ENCODE measurements at regions not wholly inside any gene's neighbourhood (a gene's known extent, or its start where the extent isn't known, plus 50 kb on each side); places are given as distances from the start of the nearest gene placed in this dataset.
"Not testable (repeated sequence)": the region's sequence is repeated elsewhere in the genome, so short reads cannot be mapped to it uniquely, and the experiment has no call there.

DNA sequence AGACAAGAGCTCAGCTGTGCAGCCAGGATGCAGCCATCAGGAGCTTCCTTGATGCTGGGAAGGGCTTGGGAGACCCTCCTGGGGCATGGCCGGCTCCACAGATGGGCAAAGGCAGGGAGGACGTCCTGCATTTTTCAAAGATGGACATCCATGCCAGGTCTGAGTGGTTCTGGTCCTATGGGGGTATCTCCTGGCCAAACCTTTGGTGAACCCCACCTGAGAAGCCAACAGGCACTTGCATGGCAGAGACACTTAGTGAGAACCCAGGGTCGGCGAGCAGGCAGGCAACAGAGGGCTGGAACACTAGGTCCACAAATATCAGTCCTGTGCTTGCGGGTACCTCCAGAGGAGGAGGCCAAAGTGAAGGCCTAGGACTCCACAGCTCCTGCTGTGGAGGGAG is 70.0 kb downstream of the KCTD15 start:
- Mint-ChIP-seq H3K27ac (no peak overlapping the region), H3K27me3 (peaks cover 24% of the 10 kb centered on the region), H3K4me3 (no peak overlapping the region), H3K36me3 (ENCODE audit: low read depth) (no peaks in the 10 kb centered on the region), H3K4me1 (no peaks in the 10 kb centered on the region)
- no peaks in the 10 kb centered on the region for H3K9me3 ChIP-seq (ENCODE audit: control insufficient read depth, low read length, poor library complexity, severe bottlenecking)
- no peak for DNase-seq
- ATAC-seq = no peak

DNA sequence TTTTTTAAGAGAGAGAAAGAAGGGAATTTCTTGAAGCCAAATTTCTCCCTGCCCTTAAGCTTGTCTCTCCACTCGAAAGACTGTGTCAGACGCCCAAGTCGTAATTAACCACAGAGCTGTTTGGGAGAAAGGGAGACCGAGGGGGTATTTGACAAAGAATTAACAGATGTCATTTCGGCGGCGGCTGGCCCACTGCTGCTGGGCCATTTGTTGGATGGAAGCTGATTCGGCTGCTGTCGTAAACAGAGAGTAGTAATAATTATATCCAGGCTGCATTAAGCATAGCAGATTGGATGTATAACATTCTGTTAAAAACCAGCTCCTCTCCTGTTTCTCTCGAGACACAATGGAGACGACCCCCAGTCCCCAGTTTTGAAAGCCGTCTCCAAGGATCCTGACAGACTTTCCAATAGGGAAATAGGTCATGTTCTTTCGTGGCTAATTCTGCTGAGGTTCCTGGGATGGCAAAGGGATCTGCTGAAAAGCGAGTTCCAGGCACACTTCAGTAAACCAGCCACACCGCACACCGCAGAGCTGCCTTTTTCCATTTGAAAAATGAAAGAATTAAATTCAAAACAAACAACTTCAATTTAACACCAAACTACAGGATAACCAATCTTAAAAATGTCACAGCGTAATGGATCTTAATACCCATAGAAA is 71.5 kb downstream of the KCTD15 start:
- no peak overlapping the region for H3K4me3 Mint-ChIP-seq
- no peaks in the 10 kb centered on the region for H3K36me3 Mint-ChIP-seq (ENCODE audit: low read depth)
- ATAC-seq (no peak), DNase-seq (no peak)
- peaks cover 24% of the 10 kb centered on the region for H3K27me3 Mint-ChIP-seq
- H3K27ac Mint-ChIP-seq = no peak overlapping the region
- H3K4me1 Mint-ChIP-seq = no peaks in the 10 kb centered on the region
- H3K9me3 ChIP-seq (ENCODE audit: control insufficient read depth, low read length, poor library complexity, severe bottlenecking) = no peaks in the 10 kb centered on the region

DNA sequence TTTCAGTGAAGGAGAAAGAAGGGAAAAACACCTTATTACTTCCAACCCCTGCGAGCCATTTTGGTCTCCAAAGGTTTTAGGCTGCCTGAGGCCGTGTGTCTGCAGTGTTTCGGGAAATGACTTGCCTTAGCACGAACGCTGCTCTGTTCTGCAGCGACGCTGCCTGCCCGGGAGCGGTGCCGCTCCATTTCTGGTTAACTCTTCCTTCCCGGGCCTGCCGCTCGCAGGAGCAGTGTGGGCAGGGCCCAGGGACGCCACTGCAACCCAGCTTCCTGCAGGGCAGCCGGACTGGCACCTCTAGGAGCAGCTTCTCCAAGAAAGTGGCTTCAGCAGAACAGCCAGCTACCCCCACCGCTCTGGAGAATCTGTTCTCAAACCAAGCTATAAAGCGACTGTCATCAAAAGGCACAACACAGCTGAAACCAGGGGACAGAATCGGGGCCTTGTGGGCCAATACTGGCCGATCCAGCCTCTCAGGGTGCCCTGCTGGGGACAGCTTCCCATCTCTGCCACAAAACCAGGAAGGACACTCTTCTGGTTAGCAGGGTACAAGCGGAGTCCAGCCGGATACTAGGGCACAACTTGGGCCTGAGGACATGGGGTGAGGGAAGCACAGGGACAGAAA is 72.2 kb downstream of the KCTD15 start:
- H3K4me3 Mint-ChIP-seq = no peak overlapping the region

DNA sequence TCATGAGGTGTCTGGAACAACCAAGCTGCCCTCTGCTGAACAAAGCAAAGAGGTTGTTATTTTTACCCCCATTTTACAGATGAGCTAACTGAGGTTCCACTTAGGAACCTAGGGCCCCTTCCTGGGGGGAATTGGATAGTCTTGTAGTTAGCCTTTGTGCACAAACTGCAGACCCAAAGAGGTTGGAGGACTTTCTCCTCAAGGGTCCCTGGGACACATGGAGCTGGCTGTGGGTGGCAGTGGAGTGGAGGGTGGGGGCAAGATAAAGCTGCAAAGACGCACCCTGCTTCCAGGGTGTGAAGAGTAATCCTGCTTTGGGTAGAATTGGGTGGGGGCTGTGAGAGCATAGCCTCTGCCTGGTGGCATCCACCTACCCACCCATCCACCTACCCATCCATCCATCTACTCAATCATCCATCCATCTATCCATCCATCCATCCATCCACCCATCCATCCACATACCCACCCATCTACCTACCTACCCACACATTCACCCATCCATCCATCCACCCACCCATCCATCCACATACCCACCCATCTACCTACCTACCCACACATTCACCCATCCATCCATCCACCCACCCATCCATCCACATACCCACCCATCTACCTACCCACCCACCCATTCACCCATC is 73.7 kb downstream of the KCTD15 start:
- DNase-seq; H3K4me1 Mint-ChIP-seq; H3K36me3 Mint-ChIP-seq (ENCODE audit: low read depth); H3K4me3 Mint-ChIP-seq; H3K9me3 ChIP-seq (ENCODE audit: control insufficient read depth, low read length, poor library complexity, severe bottlenecking); ATAC-seq; H3K27ac Mint-ChIP-seq: not testable (repeated sequence)
- H3K27me3 Mint-ChIP-seq = peaks cover 29% of the 10 kb centered on the region

More for the DNA sequence above, 72.2 kb downstream of the KCTD15 start:
- Mint-ChIP-seq H3K27me3 (peaks cover 29% of the 10 kb centered on the region), H3K36me3 (ENCODE audit: low read depth) (no peaks in the 10 kb centered on the region), H3K27ac (no peak overlapping the region), H3K4me1 (no peaks in the 10 kb centered on the region)
- ATAC-seq (no peak), DNase-seq (no peak)
- H3K9me3 ChIP-seq (ENCODE audit: control insufficient read depth, low read length, poor library complexity, severe bottlenecking) = no peaks in the 10 kb centered on the region

DNA sequence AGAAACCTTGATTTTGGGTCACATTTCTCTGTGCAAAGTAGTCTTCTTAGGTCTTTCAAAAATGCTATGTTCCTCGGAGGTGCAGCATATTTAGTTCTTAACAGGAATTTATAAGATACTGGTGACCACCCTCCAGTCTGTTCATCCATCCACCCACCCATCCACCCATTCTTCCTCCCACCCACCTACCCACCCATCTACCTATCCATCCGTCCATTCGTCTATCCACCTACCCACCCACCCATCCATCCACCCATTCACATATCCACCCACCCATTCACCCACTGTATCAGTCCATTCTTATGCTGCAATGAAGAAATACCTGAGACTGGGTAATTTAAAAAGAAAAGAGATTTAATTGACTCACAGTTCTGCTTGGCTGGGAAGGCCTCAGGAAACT is 74.9 kb downstream of the KCTD15 start:
- H3K4me3 Mint-ChIP-seq = no peak overlapping the region
- H3K9me3 ChIP-seq (ENCODE audit: control insufficient read depth, low read length, poor library complexity, severe bottlenecking) = no peaks in the 10 kb centered on the region
- H3K27me3 Mint-ChIP-seq = peaks cover 29% of the 10 kb centered on the region
- no peak overlapping the region for H3K27ac Mint-ChIP-seq
- ATAC-seq (no peak), DNase-seq (no peak)
- H3K4me1 Mint-ChIP-seq = no peaks in the 10 kb centered on the region
- no peaks in the 10 kb centered on the region for H3K36me3 Mint-ChIP-seq (ENCODE audit: low read depth)

DNA sequence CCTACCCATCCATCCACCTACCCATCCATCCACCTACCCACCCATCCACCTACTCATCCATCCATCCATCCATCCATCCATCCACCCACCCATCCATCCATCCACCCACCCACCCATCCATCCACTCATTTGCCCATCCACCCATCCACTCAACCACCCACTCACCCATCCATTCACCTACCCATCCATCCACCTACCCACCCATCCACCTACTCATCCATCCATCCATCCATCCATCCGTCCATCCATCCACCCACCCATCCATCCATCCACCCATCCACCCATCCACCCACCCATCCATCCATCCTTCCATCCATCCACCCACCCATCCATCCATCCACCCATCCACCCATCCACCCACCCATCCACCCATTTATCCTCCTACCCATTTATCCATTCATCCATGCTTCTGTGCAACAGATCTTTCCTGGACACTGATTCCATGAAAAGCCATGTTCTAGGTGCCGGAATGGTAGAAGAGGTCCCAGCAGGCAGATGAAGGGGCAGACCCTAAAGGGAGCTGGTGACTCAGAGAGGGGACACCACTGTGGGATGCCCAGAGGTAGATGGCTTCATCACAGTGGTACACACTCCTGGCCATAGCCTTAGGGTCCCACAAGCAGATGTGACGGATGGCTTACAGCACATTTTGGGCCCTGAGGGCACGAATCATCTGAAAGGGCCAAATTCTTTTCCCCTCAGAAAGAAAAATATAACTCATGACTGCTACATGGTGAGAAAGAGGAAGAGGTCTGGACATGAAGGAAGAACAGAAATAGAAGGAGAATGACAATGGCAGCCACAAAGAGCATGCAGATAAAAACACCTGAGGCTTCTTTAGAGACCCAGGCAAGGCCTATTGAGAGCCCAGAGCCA is 76.0 kb downstream of the KCTD15 start:
- Mint-ChIP-seq H3K27me3 (peaks cover 31% of the 10 kb centered on the region), H3K36me3 (ENCODE audit: low read depth) (no peaks in the 10 kb centered on the region), H3K27ac (no peak overlapping the region), H3K4me1 (no peaks in the 10 kb centered on the region), H3K4me3 (no peak overlapping the region)
- ATAC-seq = no peak
- no peak for DNase-seq
- H3K9me3 ChIP-seq (ENCODE audit: control insufficient read depth, low read length, poor library complexity, severe bottlenecking) = no peaks in the 10 kb centered on the region

DNA sequence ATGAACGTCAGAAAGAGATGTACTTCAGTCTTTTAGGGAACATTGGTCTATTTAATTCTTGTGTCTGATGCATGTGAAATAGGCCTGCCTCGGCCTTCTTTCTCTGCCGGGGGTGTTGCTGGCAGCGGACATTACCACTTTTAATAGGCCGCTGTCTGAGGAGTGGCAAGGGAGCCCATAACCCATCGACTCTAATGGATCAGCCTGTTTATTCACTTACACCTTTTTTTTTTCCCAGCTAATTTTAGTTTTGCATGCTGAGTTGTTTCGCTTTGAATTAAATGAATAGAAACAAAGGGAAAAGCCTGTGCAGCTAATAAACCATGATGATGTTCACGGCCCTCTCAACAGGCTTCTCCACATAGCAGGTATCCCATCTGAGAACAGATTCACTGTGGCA is 78.4 kb downstream of the KCTD15 start:
- Mint-ChIP-seq H3K4me3 (no peak overlapping the region), H3K27me3 (peaks cover 20% of the 10 kb centered on the region), H3K36me3 (ENCODE audit: low read depth) (no peaks in the 10 kb centered on the region), H3K27ac (no peak overlapping the region), H3K4me1 (no peaks in the 10 kb centered on the region)
- ATAC-seq (no peak), DNase-seq (no peak)
- H3K9me3 ChIP-seq (ENCODE audit: control insufficient read depth, low read length, poor library complexity, severe bottlenecking) = no peaks in the 10 kb centered on the region

DNA sequence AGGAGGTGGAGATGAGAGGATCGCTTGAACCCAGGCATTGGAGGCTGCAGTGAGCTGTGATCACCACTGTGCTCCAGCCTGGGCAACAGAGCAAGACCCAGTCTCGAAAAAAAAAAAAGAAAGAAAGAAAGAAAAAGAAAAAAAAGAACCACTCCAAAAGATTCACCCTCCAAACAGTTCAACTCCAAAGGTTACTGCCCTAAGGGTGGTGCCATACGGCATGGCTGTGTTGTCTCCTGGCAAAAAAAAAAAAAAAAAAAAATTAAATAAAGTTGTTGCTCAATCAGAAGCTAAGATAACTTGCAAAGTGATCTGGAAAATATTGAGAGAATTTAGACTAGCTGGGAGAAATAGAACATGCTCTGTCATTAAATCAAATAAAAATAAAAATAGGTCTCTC is 79.5 kb downstream of the KCTD15 start:
- H3K27ac Mint-ChIP-seq = no peak overlapping the region
- peaks cover 20% of the 10 kb centered on the region for H3K27me3 Mint-ChIP-seq
- no peaks in the 10 kb centered on the region for H3K36me3 Mint-ChIP-seq (ENCODE audit: low read depth)
- no peak overlapping the region for H3K4me3 Mint-ChIP-seq
- ATAC-seq (no peak), DNase-seq (no peak)
- H3K9me3 ChIP-seq (ENCODE audit: control insufficient read depth, low read length, poor library complexity, severe bottlenecking) = no peaks in the 10 kb centered on the region
- no peaks in the 10 kb centered on the region for H3K4me1 Mint-ChIP-seq

DNA sequence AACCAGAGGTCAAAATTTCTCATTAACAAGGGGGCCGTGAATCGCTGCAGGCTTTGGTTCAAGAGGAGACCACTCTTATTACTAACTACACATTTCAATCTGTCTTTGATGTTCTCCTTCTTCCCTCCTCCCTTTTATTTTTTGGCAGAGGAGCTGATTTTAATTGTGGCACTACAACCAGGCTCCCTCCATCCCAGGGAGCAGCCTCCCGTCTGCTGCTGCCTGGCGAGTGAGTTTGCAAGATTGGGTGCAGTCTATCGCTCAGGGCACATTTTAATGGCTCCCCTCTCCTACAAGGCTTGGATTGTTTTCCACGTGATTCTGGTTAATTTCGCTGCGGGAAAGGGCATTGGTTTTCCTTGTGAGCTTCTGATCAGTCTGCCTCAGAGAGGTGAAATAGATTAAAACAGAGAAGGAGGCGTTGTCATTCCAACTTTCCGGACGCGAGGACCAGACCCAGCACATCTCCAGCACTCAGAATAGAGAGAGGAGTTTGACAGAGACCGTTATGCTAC is 81.4 kb downstream of the KCTD15 start:
- ATAC-seq (no peak), DNase-seq (no peak)
- Mint-ChIP-seq H3K27me3 (peaks cover 20% of the 10 kb centered on the region), H3K4me1 (no peaks in the 10 kb centered on the region), H3K27ac (no peak overlapping the region), H3K4me3 (no peak overlapping the region), H3K36me3 (ENCODE audit: low read depth) (no peaks in the 10 kb centered on the region)
- H3K9me3 ChIP-seq (ENCODE audit: control insufficient read depth, low read length, poor library complexity, severe bottlenecking) = no peaks in the 10 kb centered on the region

DNA sequence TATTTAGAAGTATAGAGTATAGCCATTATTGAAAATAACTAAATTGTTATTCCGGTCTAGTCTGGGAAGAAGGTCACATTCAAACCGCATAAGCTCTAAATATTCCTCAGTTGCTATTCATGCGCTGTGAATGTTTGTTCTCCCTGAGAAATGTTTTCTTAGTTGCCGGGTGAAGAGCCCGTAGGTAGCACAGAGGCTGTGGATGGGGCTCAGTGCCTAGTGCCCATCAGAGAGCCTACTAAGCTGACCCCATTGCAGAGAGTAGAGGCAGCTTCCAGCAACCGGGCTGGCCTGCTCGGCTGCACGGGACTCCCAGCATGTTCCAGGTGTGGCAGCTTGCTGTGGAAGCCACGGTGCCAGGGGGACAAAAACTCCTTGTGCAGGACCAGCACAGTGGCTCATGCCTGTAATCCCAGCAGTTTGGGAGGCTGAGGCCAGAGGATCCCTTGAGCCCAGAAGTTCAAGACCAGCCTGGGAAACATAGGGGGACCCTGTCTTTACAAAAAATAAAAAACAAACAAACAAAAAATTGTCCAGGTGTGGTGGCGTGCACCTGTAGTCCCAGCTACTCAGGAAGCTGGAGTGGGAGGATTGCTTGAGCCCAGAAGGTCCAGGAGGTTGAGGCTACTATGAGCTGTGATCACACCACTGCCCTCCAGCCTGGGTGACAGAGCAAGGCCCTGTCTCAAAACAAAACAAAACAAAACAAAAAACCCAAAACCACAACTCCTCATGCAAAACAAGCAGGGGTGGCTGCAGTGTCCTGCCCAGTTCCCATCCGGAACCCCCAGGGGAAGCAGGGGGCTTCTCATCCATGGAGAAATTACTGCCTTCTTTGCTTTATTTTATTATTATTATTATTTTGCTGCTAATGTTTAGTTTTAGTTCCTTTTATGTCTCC is 82.5 kb downstream of the KCTD15 start:
- Mint-ChIP-seq H3K27ac (no peak overlapping the region), H3K4me3 (no peak overlapping the region), H3K27me3 (peaks cover 15% of the 10 kb centered on the region), H3K4me1 (peaks cover under 1% of the 10 kb centered on the region), H3K36me3 (ENCODE audit: low read depth) (no peaks in the 10 kb centered on the region)
- no peaks in the 10 kb centered on the region for H3K9me3 ChIP-seq (ENCODE audit: control insufficient read depth, low read length, poor library complexity, severe bottlenecking)
- DNase-seq (no peak), ATAC-seq (no peak)

DNA sequence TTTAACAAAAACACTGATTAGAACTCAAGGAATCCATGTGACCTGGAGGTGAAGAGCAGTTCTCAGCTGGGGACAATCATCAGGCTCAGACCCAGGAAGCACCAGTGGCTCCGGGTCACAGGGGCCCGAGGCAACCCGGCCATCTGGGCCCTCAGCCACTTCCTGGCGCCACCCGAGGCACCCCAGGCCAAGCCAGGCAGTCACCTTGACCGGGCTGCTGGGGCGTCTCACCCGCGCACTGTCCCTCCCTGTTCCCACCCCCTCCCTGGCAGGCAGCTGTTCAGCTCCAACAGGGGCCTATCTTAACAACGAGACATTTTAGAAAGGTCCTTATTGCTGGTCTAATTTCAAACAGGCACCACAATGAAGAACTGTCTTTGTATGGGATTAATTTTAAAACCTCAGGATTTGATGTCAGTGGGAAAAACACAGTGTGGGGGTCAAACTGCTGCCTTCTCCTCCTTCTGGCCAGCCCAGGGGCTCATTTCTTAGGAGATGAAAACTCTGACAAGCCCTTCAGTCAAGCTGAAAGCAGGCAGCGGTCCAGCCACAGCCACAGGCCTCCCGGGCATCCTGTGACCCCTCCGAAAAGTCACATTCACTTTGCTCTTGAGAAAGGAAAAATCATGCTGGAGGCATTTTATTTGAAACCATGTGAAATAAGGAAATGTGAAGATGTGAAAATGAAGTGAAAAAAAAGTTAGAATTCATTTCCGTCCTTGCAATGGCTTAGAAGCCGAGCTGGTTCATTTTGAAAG is 83.3 kb downstream of the KCTD15 start:
- DNase-seq (no peak), ATAC-seq (no peak)
- H3K27ac Mint-ChIP-seq = no peak overlapping the region
- H3K9me3 ChIP-seq (ENCODE audit: control insufficient read depth, low read length, poor library complexity, severe bottlenecking) = no peaks in the 10 kb centered on the region
- H3K27me3 Mint-ChIP-seq = peaks cover 15% of the 10 kb centered on the region
- no peaks in the 10 kb centered on the region for H3K36me3 Mint-ChIP-seq (ENCODE audit: low read depth)
- no peak overlapping the region for H3K4me3 Mint-ChIP-seq
- peaks cover 4% of the 10 kb centered on the region for H3K4me1 Mint-ChIP-seq

Measured in T-helper 17 cell (primary cell).